ENCODE measurements at regions not wholly inside any gene's neighbourhood (a gene's known extent, or its start where the extent isn't known, plus 50 kb on each side); places are given as distances from the start of the nearest gene placed in this dataset.
"Not testable (repeated sequence)": the region's sequence is repeated elsewhere in the genome, so short reads cannot be mapped to it uniquely, and the experiment has no call there.

DNA sequence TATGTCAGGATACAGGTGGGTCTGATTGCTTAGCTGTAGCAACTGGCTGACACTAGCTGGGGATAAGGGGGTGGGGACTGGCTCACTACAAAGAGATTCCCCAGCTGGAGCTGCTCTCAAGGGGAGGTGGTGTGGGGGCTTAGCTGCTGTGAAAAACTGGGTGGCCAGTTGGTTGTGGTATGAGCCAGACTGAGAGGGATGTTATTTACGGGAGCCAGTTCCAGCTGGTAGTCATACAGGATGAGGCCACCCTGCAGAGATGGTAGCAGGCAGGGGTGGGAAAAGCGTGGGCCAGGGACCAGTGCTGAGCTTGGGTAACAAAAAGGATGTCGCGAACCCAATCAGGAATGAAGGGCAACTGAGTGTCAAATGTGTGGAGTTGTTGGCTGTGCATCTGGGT is 204.0 kb upstream of the C21orf91 start:
- no peaks in the 10 kb centered on the region for H3K36me3 ChIP-seq
- no peaks in the 10 kb centered on the region for H3K4me1 ChIP-seq
- no peaks in the 10 kb centered on the region for H3K9me3 ChIP-seq
- H3K27me3 ChIP-seq = no peaks in the 10 kb centered on the region
- no peak overlapping the region for H3K27ac ChIP-seq
- DNase-seq (ENCODE audit: low spot score in 2 of 2) = no peak
- WGBS, 2 donors = 77 to 86% methylated on average over 4 of the region's 4 CpGs
- H3K4me3 ChIP-seq = no peak overlapping the region
- TF ChIP-seq, protein P1, sequence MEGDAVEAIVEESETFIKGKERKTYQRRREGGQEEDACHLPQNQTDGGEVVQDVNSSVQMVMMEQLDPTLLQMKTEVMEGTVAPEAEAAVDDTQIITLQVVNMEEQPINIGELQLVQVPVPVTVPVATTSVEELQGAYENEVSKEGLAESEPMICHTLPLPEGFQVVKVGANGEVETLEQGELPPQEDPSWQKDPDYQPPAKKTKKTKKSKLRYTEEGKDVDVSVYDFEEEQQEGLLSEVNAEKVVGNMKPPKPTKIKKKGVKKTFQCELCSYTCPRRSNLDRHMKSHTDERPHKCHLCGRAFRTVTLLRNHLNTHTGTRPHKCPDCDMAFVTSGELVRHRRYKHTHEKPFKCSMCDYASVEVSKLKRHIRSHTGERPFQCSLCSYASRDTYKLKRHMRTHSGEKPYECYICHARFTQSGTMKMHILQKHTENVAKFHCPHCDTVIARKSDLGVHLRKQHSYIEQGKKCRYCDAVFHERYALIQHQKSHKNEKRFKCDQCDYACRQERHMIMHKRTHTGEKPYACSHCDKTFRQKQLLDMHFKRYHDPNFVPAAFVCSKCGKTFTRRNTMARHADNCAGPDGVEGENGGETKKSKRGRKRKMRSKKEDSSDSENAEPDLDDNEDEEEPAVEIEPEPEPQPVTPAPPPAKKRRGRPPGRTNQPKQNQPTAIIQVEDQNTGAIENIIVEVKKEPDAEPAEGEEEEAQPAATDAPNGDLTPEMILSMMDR (IDR thresholded peaks at IDR 0.05) = no peak
- TF ChIP-seq EP300 (IDR thresholded peaks at IDR 0.05) (no peak), POLR2A (IDR thresholded peaks at IDR 0.05) (no peak)

DNA sequence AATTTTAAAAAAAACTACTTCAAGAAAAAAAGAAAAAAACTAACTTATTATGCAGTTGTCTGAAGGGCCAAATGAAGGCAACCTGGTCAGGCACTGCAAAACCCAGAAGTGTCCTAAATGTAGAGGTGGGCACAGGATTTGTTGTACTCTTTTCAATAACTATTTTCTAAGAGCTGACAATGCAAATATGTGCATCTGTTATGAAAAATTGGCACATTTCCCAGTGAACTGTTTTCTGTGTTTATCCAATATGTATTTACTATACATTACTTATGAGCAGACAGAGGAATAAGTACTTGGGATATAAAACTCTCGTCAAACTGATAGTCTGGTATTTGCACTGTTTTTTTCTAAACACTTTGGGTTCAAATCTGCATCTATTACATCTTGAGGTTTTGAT is 188.0 kb upstream of the C21orf91 start:
- no peaks in the 10 kb centered on the region for H3K9me3 ChIP-seq
- no peak overlapping the region for H3K27ac ChIP-seq
- no peaks in the 10 kb centered on the region for H3K36me3 ChIP-seq
- no peak overlapping the region for H3K4me3 ChIP-seq
- WGBS, 2 donors = 47 to 58% methylated on average over 1 of the region's 1 CpG
- no peak for DNase-seq (ENCODE audit: low spot score in 2 of 2)
- H3K4me1 ChIP-seq = no peaks in the 10 kb centered on the region
- TF ChIP-seq EP300 (IDR thresholded peaks at IDR 0.05) (no peak), POLR2A (IDR thresholded peaks at IDR 0.05) (no peak)
- TF ChIP-seq, protein P1 (IDR thresholded peaks at IDR 0.05) = no peak
- H3K27me3 ChIP-seq = no peaks in the 10 kb centered on the region

DNA sequence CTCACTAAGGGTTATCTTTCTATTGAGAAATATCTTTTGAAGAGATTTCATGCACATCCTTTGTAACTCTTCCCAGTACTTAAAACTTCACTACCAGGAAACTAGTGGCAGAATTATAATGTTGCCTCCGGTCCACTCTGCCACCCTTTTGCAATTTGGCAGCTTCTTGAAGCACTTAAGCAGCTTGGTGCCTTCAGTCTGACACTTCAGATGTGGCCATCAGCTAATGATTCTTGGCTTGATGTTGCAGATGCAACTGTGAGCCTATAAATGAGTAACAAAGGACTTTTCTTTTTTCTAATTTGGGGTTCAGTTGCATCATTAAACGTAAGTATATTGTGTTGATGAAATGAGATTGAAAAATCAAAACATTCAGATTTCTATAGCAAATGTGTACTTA is 187.5 kb upstream of the C21orf91 start:
- no peaks in the 10 kb centered on the region for H3K4me1 ChIP-seq
- H3K4me3 ChIP-seq = no peak overlapping the region
- WGBS, 2 donors = 50 to 72% methylated on average over 2 of the region's 2 CpGs
- no peaks in the 10 kb centered on the region for H3K9me3 ChIP-seq
- H3K36me3 ChIP-seq = no peaks in the 10 kb centered on the region
- TF ChIP-seq, protein P1 (IDR thresholded peaks at IDR 0.05) = no peak
- TF ChIP-seq POLR2A (IDR thresholded peaks at IDR 0.05) (no peak), EP300 (IDR thresholded peaks at IDR 0.05) (no peak)
- no peaks in the 10 kb centered on the region for H3K27me3 ChIP-seq
- no peak for DNase-seq (ENCODE audit: low spot score in 2 of 2)
- no peak overlapping the region for H3K27ac ChIP-seq

DNA sequence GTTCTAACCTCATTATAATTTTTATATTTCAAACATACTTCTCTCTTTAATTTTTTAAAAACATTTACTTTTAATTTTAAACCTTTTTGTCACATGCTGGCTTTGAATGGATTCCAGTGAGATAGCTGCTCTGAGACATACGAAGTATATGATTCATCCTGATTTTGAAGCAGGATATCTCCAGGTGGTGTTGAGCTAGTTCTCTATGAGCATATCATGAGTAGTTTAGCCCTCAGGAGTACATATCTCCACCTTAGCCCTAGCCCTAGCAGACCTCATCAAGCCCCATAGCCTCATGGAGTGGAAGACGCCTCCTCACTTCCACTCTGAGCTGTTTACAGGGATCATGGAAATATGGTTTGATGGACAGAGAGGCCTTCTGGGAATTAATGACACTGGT is 183.2 kb upstream of the C21orf91 start:
- no peaks in the 10 kb centered on the region for H3K4me1 ChIP-seq
- no peaks in the 10 kb centered on the region for H3K27me3 ChIP-seq
- no peaks in the 10 kb centered on the region for H3K9me3 ChIP-seq
- WGBS, 2 donors = 95 to 98% methylated on average over 2 of the region's 2 CpGs
- TF ChIP-seq, protein P1 (IDR thresholded peaks at IDR 0.05) = no peak
- TF ChIP-seq EP300 (IDR thresholded peaks at IDR 0.05) (no peak), POLR2A (IDR thresholded peaks at IDR 0.05) (no peak)
- H3K4me3 ChIP-seq = no peak overlapping the region
- no peak overlapping the region for H3K27ac ChIP-seq
- no peaks in the 10 kb centered on the region for H3K36me3 ChIP-seq
- DNase-seq (ENCODE audit: low spot score in 2 of 2) = no peak

DNA sequence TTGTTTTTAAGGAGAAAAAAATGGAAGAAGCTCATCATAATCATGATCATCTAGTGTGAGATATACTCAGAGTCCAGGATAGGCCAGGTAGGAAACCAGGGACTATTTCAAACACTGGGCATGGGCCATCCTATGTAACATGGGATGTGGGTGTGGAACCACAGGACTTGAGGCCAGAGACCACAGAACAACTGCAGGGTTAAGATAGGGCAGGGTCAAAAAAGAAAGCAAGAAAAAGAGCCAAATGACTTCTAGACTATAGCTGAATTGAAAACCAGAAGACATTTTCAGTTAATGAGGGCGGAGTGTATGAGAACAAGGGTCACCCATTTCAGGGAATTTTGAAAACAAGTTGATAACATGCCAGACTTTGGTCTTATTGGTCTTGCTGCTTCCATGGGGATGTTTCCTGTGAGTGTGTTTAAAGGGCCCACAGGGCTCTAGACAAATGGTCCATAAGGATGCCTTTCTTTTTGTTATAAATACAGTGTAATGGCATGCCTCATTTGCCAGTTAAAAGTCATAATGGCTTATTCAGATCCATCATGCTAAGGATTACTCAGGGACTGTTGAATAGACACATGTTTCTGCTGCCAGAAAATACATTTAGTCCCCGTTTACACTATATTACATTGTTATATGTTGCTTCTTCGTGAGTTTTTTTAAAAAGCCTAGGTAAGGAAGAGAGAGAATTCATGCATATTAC is 182.0 kb upstream of the C21orf91 start:
- no peak for DNase-seq (ENCODE audit: low spot score in 2 of 2)
- no peaks in the 10 kb centered on the region for H3K36me3 ChIP-seq
- no peak overlapping the region for H3K4me3 ChIP-seq
- no peak overlapping the region for H3K27ac ChIP-seq
- 45 to 46% methylated on average over 3 of the region's 3 CpGs for WGBS, 2 donors
- no peaks in the 10 kb centered on the region for H3K4me1 ChIP-seq
- TF ChIP-seq EP300 (IDR thresholded peaks at IDR 0.05) (no peak), POLR2A (IDR thresholded peaks at IDR 0.05) (no peak)
- TF ChIP-seq, protein P1 (IDR thresholded peaks at IDR 0.05) = no peak
- H3K9me3 ChIP-seq = no peaks in the 10 kb centered on the region
- H3K27me3 ChIP-seq = no peaks in the 10 kb centered on the region

DNA sequence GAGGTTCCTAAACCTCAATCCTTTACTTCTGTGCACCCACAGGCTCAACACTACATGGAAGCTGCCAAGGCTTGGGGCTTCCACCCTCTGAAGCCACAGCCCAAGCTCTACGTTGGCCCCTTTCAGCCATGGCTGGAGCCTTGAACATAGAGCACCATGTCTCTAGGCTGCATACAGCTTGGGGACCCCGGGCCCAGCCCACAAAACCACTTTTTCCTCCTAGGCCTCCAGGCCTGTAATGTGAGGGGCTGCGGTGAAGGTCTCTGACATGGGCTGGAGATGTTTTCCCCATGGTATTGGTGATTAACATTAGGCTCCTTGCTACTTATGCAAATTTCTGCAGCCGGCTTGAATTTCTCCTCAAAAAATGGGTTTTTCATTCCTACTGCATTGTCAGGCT is 179.4 kb upstream of the C21orf91 start:
- not testable (repeated sequence) for H3K4me1 ChIP-seq; H3K36me3 ChIP-seq; H3K27me3 ChIP-seq; H3K4me3 ChIP-seq; H3K9me3 ChIP-seq; DNase-seq (ENCODE audit: low spot score in 2 of 2); H3K27ac ChIP-seq
- 92 to 94% methylated on average over 4 of the region's 4 CpGs for WGBS, 2 donors
